ENCODE measurements at regions not wholly inside any gene's neighbourhood (a gene's known extent, or its start where the extent isn't known, plus 50 kb on each side); places are given as distances from the start of the nearest gene placed in this dataset.

GRCh38 chr1:224486801-224487583, 52.4 kb upstream of the WDR26 start:
- DNase-seq = no peak

GRCh38 chr1:224488806-224489499, 54.4 kb upstream of the WDR26 start:
- DNase-seq = no peak

- no peak for DNase-seq
Observed at GRCh38 chr1:224489534-224490365, 55.2 kb upstream of the WDR26 start.

GRCh38 chr1:224490549-224491537, 56.2 kb upstream of the WDR26 start:
- DNase-seq = no peak

- DNase-seq = no peak
Observed at GRCh38 chr1:224492015-224492414, 57.4 kb upstream of the WDR26 start.

GRCh38 chr1:224492632-224493031, 58.0 kb upstream of the WDR26 start:
- DNase-seq = no peak

- no peak for DNase-seq
Observed at GRCh38 chr1:224493269-224493668, 58.7 kb upstream of the WDR26 start.

GRCh38 chr1:224494343-224494742, 59.7 kb upstream of the WDR26 start:
- no peak for DNase-seq

- no peak for DNase-seq
Observed at GRCh38 chr1:224495866-224496265, 61.3 kb upstream of the WDR26 start.

GRCh38 chr1:224496826-224497225, 62.2 kb upstream of the WDR26 start:
- DNase-seq = no peak

- DNase-seq = peak; percentile 78
Observed at GRCh38 chr1:224497714-224498573, 63.3 kb upstream of the WDR26 start.

GRCh38 chr1:224498574-224499170, 64.1 kb upstream of the WDR26 start:
- DNase-seq = peak; percentile 41

GRCh38 chr1:224499204-224499603, 64.6 kb upstream of the WDR26 start:
- DNase-seq = no peak

GRCh38 chr1:224500796-224501195, 66.2 kb upstream of the WDR26 start:
- no peak for DNase-seq

GRCh38 chr1:224501836-224502235, 67.2 kb upstream of the WDR26 start:
- no peak for DNase-seq

- DNase-seq = no peak
Observed at GRCh38 chr1:224502459-224503160, 68.0 kb upstream of the WDR26 start.

GRCh38 chr1:224503161-224504118, 68.8 kb upstream of the WDR26 start:
- peak; percentile 45 for DNase-seq

GRCh38 chr1:224504297-224505041, 69.9 kb upstream of the WDR26 start:
- DNase-seq = no peak

All from stimulated activated CD8-positive, alpha-beta memory T cell treated with anti-CD3 and anti-CD28 coated beads, Interleukin-4, amount 100 ng/mL, for 48 hours (primary cell).